ENCODE measurements at regions not wholly inside any gene's neighbourhood (a gene's known extent, or its start where the extent isn't known, plus 50 kb on each side); places are given as distances from the start of the nearest gene placed in this dataset.

DNA sequence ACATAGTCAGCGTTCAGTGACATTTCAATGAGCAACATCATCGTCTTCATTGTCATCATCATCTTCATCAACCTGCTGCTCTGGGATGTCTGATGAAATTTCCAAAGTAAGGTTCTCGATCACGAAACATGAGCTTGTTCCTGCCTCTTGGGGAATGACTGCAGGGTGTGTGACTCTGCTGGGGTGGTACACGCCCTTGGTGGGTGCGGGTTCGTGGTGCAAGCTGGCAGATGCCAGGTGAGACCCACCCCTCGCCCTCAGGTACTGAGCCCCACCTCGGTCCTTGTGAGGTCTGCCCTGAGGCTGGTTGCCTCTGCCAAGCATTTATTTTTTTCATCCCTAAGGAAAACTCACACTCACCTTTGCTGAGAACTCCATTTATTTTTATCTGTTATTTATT is 1389.2 kb downstream of the TBC1D22A start:
- TF ChIP-seq, protein P1, sequence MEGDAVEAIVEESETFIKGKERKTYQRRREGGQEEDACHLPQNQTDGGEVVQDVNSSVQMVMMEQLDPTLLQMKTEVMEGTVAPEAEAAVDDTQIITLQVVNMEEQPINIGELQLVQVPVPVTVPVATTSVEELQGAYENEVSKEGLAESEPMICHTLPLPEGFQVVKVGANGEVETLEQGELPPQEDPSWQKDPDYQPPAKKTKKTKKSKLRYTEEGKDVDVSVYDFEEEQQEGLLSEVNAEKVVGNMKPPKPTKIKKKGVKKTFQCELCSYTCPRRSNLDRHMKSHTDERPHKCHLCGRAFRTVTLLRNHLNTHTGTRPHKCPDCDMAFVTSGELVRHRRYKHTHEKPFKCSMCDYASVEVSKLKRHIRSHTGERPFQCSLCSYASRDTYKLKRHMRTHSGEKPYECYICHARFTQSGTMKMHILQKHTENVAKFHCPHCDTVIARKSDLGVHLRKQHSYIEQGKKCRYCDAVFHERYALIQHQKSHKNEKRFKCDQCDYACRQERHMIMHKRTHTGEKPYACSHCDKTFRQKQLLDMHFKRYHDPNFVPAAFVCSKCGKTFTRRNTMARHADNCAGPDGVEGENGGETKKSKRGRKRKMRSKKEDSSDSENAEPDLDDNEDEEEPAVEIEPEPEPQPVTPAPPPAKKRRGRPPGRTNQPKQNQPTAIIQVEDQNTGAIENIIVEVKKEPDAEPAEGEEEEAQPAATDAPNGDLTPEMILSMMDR (IDR thresholded peaks at IDR 0.05): no peak
- TF ChIP-seq POLR2A (IDR thresholded peaks at IDR 0.05): no peak

All from adrenal gland (tissue), 5 donors.